Colonic mucosa (tissue), 4 donors: ENCODE measurements at regions not wholly inside any gene's neighbourhood (a gene's known extent, or its start where the extent isn't known, plus 50 kb on each side); places are given as distances from the start of the nearest gene placed in this dataset.

Source experiments
- DNase-seq: peaks from one replicate; pipeline ENCODE4 v3.0.0-alpha.2; 2020
- H3K27ac ChIP-seq: fragments of 200-600 bp; one replicate; pipeline ENCODE4 v1.8.0; 2021
- H3K27me3 ChIP-seq: fragments of 200-600 bp; one replicate; pipeline ENCODE4 v1.8.0; 2021
- H3K36me3 ChIP-seq: fragments of 200-600 bp; one replicate; pipeline ENCODE4 v1.8.0; 2021
- H3K4me1 ChIP-seq: fragments of 200-600 bp; one replicate; pipeline ENCODE4 v1.8.0; 2021; ENCODE audit warnings: mild to moderate bottlenecking
- H3K4me3 ChIP-seq: fragments of 200-600 bp; one replicate; pipeline ENCODE4 v1.8.0; 2021
- H3K9ac ChIP-seq, 2 donors: one replicate each; pipeline ENCODE4 v1.7.0; 2013; ENCODE audit warnings: control low read depth in 2 of 2, low read depth in 2 of 2, low read length in 2 of 2
- H3K9me3 ChIP-seq: fragments of 200-600 bp; one replicate; pipeline ENCODE4 v1.8.0; 2021
- CTCF ChIP-seq: fragments of 200-600 bp; IDR thresholded peaks from one replicate; pipeline ENCODE4 v1.8.0; 2022; ENCODE audit warnings: antibody characterized with exemption, mild to moderate bottlenecking
- intact Hi-C: fragments of 100-400 bp; cut with DNase I; formaldehyde crosslinking; loops from one replicate; pipeline ENCODE4 v1.14.1; 2022
- donor health status: healthy.
- donor health status: DM: no; HTN: no; CAD: no.
- donor health status: DM: no; HTN: no; CAD: no.

- Histone ChIP-seq H3K4me3 (no peak overlapping the region), H3K9ac (no peak overlapping the region), H3K36me3 (no peaks in the 10 kb centered on the region), H3K9me3 (no peaks in the 10 kb centered on the region), H3K4me1 (no peaks in the 10 kb centered on the region), H3K27ac (no peak overlapping the region), H3K27me3 (no peaks in the 10 kb centered on the region)
- no peak for TF ChIP-seq CTCF
- DNase-seq = no peak
- intact Hi-C loops = no loop called here
Observed at GRCh38 chrX:150163221-150163930, 199.7 kb upstream of the MAMLD1 start.

DNA sequence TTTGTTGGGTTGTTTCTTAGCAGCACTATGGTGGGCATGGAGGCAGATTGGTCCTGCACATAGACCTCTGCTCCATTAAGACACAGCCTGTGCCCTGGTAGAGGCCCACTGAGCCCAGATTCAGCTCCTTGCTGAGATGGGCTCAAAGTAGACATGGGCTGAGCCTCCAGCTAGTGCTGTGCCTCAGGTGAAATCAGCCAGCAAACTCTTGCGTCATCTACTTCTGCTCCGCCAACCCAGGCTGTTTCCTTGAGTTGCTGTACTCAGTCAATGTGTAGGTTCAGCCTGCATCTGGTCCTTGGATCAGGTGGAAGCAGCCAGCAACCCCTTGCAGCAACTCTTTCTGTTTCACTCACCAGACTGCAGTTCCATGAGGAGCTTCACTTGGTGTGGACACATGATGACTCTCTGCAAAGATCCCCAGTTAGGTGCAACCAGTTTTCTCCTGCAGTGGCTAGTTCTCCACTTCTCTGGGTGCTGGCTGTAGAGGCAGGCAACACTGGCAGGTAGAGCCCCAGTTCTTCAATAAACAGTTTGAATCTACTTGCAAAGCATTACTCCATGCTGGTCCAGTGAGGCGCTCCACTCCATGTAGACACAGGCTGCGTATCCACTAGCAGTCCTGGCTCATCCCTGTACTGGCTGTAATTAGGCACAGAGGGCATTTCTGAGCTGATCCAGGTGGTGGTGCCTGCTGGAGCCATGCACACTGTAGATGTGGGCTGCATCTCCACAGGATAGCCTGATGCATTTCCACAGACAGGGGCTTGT, 199.0 kb upstream of the MAMLD1 start:
- no peak overlapping the region for H3K9ac ChIP-seq
- H3K4me1 ChIP-seq = no peaks in the 10 kb centered on the region
- no peak for TF ChIP-seq CTCF
- no peaks in the 10 kb centered on the region for H3K9me3 ChIP-seq
- no peak for DNase-seq
- intact Hi-C loops = no loop called here
- no peaks in the 10 kb centered on the region for H3K36me3 ChIP-seq
- no peak overlapping the region for H3K4me3 ChIP-seq
- no peaks in the 10 kb centered on the region for H3K27me3 ChIP-seq
- no peak overlapping the region for H3K27ac ChIP-seq

GRCh38 chrX:150164971-150165600, 198.0 kb upstream of the MAMLD1 start:
- no peaks in the 10 kb centered on the region for H3K27me3 ChIP-seq
- H3K27ac ChIP-seq = no peak overlapping the region
- no peaks in the 10 kb centered on the region for H3K36me3 ChIP-seq
- DNase-seq = no peak
- no peak overlapping the region for H3K9ac ChIP-seq
- no peaks in the 10 kb centered on the region for H3K9me3 ChIP-seq
- no peak for TF ChIP-seq CTCF
- intact Hi-C loops = no loop called here
- no peaks in the 10 kb centered on the region for H3K4me1 ChIP-seq
- no peak overlapping the region for H3K4me3 ChIP-seq

DNA sequence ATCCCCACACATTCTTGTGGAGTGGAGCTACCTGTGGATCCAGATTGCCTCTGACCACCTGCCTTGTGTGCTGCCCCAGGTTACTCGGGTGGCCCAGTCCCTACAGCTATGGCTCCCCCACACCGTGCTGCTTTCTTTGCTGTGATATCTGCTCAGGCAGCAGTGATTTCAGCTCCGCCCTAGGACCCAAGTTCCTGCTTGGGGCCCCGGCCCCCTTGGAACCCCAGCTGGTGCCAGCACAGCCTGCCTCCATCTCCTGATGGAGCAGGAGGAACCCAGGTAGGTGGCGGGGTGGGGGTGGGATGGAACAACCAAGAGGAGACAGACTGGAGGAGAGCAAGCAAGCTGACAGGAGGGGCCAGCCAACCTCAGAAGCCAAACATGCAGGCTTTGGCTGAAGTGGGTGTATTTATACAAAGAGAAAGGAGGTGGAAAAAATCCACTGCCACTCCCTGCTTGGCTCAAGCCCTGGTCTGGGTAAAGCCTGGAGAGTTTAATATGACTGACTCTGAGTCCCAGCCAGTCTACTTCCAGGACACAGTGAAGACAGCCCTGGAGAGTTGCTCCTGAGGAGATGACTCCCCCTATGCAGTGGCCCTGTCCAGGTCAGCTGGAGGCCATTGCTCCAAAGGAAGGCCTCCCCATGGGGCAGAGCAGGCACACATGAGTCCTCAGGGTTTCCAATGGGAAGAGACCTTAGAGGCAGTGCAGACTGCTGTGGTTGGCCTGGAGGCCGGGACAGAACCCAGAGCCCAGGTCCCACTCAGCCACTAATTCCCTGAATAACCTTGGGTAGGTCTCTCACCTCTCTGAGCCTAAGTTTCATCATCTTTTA, 197.1 kb upstream of the MAMLD1 start:
- intact Hi-C loops = no loop called here
- no peaks in the 10 kb centered on the region for H3K4me1 ChIP-seq
- no peaks in the 10 kb centered on the region for H3K9me3 ChIP-seq

More for the DNA sequence above, 197.1 kb upstream of the MAMLD1 start:
- Histone ChIP-seq H3K27ac (no peak overlapping the region), H3K36me3 (no peaks in the 10 kb centered on the region), H3K9ac (no peak overlapping the region), H3K4me3 (no peak overlapping the region), H3K27me3 (no peaks in the 10 kb centered on the region)
- no peak for DNase-seq
- TF ChIP-seq CTCF = no peak
